IMR-90 (cell line): ENCODE measurements at regions not wholly inside any gene's neighbourhood (a gene's known extent, or its start where the extent isn't known, plus 50 kb on each side); places are given as distances from the start of the nearest gene placed in this dataset.
"Not testable (repeated sequence)": the region's sequence is repeated elsewhere in the genome, so short reads cannot be mapped to it uniquely, and the experiment has no call there.

ENCODE experiments used
- ATAC-seq: fragments of 200-7000 bp; cut with Tn5 transposase; 2 replicates; pipeline ENCODE4 v1.9.1; 2020; ENCODE audit warnings: low read depth, mild to moderate bottlenecking, moderate library complexity
- BruUV-seq: library from RNA; stranded (reverse); fragments of 400-500 nt; replicated peaks from 2 replicates; lab custom pipeline; 2021; lab: Mats Ljungman, UMichigan
- CTCF ChIA-PET: fragments of 300-600 bp; formaldehyde crosslinking; extraction: SDS; loops from one replicate; lab custom pipeline; 2021; ENCODE audit warnings: antibody characterized with exemption; lab: Yijun Ruan, JAX
- POLR2A ChIA-PET: fragments of 300-600 bp; sonication (Branson Sonifier 250); formaldehyde crosslinking; loops from one replicate; lab custom pipeline; 2022; ENCODE audit warnings: antibody characterized with exemption; ENCODE audit not compliant: unreplicated experiment; lab: Charles Lee
- DNase-seq: peaks from one replicate; pipeline ENCODE4 v3.0.0; 2013
- H2AFZ ChIP-seq: replicated peaks from 2 replicates; pipeline ENCODE3; 2013; ENCODE audit warnings: low read length, mild to moderate bottlenecking; ENCODE audit not compliant: poor library complexity
- H2AK5ac ChIP-seq: 2 replicates; pipeline ENCODE4 v1.6.1; 2013; ENCODE audit warnings: low read depth, low read length, inconsistent platforms
- H2AK9ac ChIP-seq: replicated peaks from 2 replicates; pipeline ENCODE3; 2013; ENCODE audit warnings: mild to moderate bottlenecking, low read depth, low read length, moderate library complexity; ENCODE audit not compliant: poor library complexity
- H2BK120ac ChIP-seq: 2 replicates; pipeline ENCODE4 v1.6.1; 2013; ENCODE audit warnings: low read depth, low read length, inconsistent platforms
- H2BK15ac ChIP-seq: 3 replicates; pipeline ENCODE4 v1.6.1; 2013; ENCODE audit warnings: low read depth, low read length, inconsistent platforms
- H2BK20ac ChIP-seq: 2 replicates; pipeline ENCODE4 v1.6.1; 2013; ENCODE audit warnings: low read depth, mild to moderate bottlenecking, inconsistent platforms, low read length, moderate library complexity
- H2BK5ac ChIP-seq: 2 replicates; pipeline ENCODE4 v1.6.1; 2013; ENCODE audit warnings: mild to moderate bottlenecking, low read depth, low read length, inconsistent platforms; ENCODE audit not compliant: poor library complexity, severe bottlenecking
- H3K14ac ChIP-seq: replicated peaks from 2 replicates; pipeline ENCODE4 v1.6.1; 2013; ENCODE audit warnings: low read depth, low read length, inconsistent platforms
- H3K18ac ChIP-seq: 2 replicates; pipeline ENCODE4 v1.6.1; 2013; ENCODE audit warnings: low read depth, low read length, control low read depth
- H3K23ac ChIP-seq: 2 replicates; pipeline ENCODE4 v1.6.1; 2013; ENCODE audit warnings: low read depth, low read length, inconsistent platforms
- H3K27ac ChIP-seq: 2 replicates; pipeline ENCODE4 v1.5.1; 2013; ENCODE audit warnings: mild to moderate bottlenecking, control low read depth, low read length; ENCODE audit not compliant: insufficient read depth
- H3K27me3 ChIP-seq: 2 replicates; pipeline ENCODE4 v1.6.1; 2013; ENCODE audit warnings: low read length; ENCODE audit not compliant: control insufficient read depth, insufficient read depth
- H3K36me3 ChIP-seq: 2 replicates; pipeline ENCODE4 v1.6.1; 2013; ENCODE audit warnings: low read length, mixed read lengths; ENCODE audit not compliant: control insufficient read depth, insufficient read depth
- H3K4ac ChIP-seq: 2 replicates; pipeline ENCODE4 v1.6.1; 2013; ENCODE audit warnings: low read depth, low read length, inconsistent platforms
- H3K4me1 ChIP-seq: 2 replicates; pipeline ENCODE4 v1.6.1; 2013; ENCODE audit warnings: low read length, mixed read lengths; ENCODE audit not compliant: control insufficient read depth, insufficient read depth
- H3K4me2 ChIP-seq: 2 replicates; pipeline ENCODE4 v1.6.1; 2013; ENCODE audit warnings: low read depth, mild to moderate bottlenecking, control low read depth, low read length, moderate library complexity
- H3K4me3 ChIP-seq: 2 replicates; pipeline ENCODE4 v1.5.1; 2013; ENCODE audit warnings: low read depth, mild to moderate bottlenecking, control low read depth, low read length, moderate library complexity; ENCODE audit not compliant: insufficient read depth
- H3K56ac ChIP-seq: 2 replicates; pipeline ENCODE4 v1.6.1; 2013; ENCODE audit warnings: low read length, inconsistent platforms; ENCODE audit not compliant: insufficient read depth; ENCODE audit errors: extremely low read depth
- H3K79me1 ChIP-seq, 2 experiments: 2 replicates each; pipeline ENCODE4 v1.6.1; 2013; ENCODE audit warnings: low read length in 2 of 2, inconsistent platforms in 1 of 2, low read depth in 1 of 2
- H3K9ac ChIP-seq: 2 replicates; pipeline ENCODE4 v1.6.1; 2013; ENCODE audit warnings: low read depth, low read length, control low read depth
- H3K9me1 ChIP-seq: 2 replicates; pipeline ENCODE4 v1.6.1; 2013; ENCODE audit warnings: low read length, inconsistent platforms; ENCODE audit not compliant: insufficient read depth
- H3K9me3 ChIP-seq: 2 replicates; pipeline ENCODE4 v1.6.1; 2013; ENCODE audit warnings: low read length; ENCODE audit not compliant: control insufficient read depth, insufficient read depth
- H4K20me1 ChIP-seq: 2 replicates; pipeline ENCODE4 v1.6.1; 2013; ENCODE audit warnings: low read length, inconsistent platforms; ENCODE audit not compliant: insufficient read depth
- H4K5ac ChIP-seq: 2 replicates; pipeline ENCODE4 v1.6.1; 2013; ENCODE audit warnings: mild to moderate bottlenecking, low read depth, low read length, control low read depth
- H4K8ac ChIP-seq, 2 experiments: 2 replicates each; pipeline ENCODE4 v1.6.1; 2013; ENCODE audit warnings: low read depth in 2 of 2, low read length in 2 of 2, control low read depth in 1 of 2, inconsistent platforms in 1 of 2
- H4K91ac ChIP-seq: 2 replicates; pipeline ENCODE4 v1.6.1; 2013; ENCODE audit warnings: low read depth, low read length, inconsistent platforms; ENCODE audit not compliant: insufficient read depth
- CHD1 ChIP-seq: IDR thresholded peaks from 2 replicates; pipeline ENCODE4 v1.6.1; 2012; ENCODE audit warnings: low read depth, low read length, improper control_type of control experiment
- WGBS, 2 experiments: methylation state at CpG; one replicate each; pipeline versions ENCODE4 v1.1.5 to v1.1.7; 2013; ENCODE audit warnings: missing lambda C conversion rate in 2 of 2; ENCODE audit not compliant: insufficient read length in 1 of 2; ENCODE audit errors: extremely low coverage in 2 of 2; 5-methylcytosine and 5-hydroxymethylcytosine counted together
- dilution Hi-C: fragments of 300-500 bp; cut with HindIII; formaldehyde crosslinking; loops from one replicate; pipeline ENCODE4 v1.14.3; 2018; ENCODE audit warnings: low sequenced_read_pairs; ENCODE audit not compliant: unreplicated experiment
- in situ Hi-C: fragments of 300-500 bp; cut with MboI; formaldehyde crosslinking; loops from 3 replicates; pipeline ENCODE4 v1.14.3; 2019; ENCODE audit warnings: low sequenced_read_pairs, inconsistent platforms, mixed read lengths
- intact Hi-C: fragments of 100-400 bp; cut with micrococcal nuclease; formaldehyde crosslinking; loops from 2 replicates; pipeline ENCODE4 v1.10.0; 2022

DNA sequence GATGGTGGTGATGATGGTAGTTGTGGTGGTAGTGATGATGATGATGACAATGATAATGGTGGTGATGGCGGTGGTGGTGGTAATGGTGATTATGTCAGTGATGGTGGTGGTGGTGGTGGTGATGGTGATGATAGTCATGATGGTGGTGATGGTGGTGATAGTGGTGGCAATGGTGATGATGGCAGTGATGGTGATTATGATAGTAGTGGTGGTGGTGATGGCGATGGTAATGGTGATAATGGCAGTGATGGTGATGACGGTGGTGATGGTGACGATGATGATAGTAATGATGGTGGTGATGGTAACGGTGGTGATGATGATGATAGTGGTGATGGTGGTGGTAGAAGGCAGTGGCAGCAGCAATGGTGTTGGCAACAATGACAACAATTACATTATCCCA, 55.3 kb downstream of the RBFOX3 start:
- TF ChIP-seq CHD1, result no peak
- BruUV-seq, result no TSS peak
- Histone ChIP-seq H3K4me1 (no peaks in the 10 kb centered on the region), H4K20me1 (no peaks in the 10 kb centered on the region), H2AFZ (no peak overlapping the region), H4K8ac (no peak overlapping the region), H3K4me3 (no peak overlapping the region), H3K56ac (no peak overlapping the region), H3K79me1 (no peaks in the 10 kb centered on the region), H3K4ac (no peak overlapping the region), H2BK20ac (no peak overlapping the region), H3K9me3 (no peaks in the 10 kb centered on the region; the same call in none of the 2 replicates), H3K14ac (no peak overlapping the region), H3K18ac (no peak overlapping the region), H2BK15ac (no peak overlapping the region), H2BK120ac (no peak overlapping the region), H2BK5ac (peak overlapping the region; percentile 30), H3K4me2 (no peak overlapping the region), H3K36me3 (no peaks in the 10 kb centered on the region), H2AK9ac (no peak overlapping the region), H4K91ac (no peak overlapping the region), H3K23ac (no peak overlapping the region), H3K9me1 (no peaks in the 10 kb centered on the region), H3K9ac (no peak overlapping the region), H4K5ac (no peak overlapping the region), H3K27me3 (no peaks in the 10 kb centered on the region; the same call in 1 of the 2 replicates), H3K27ac (no peak overlapping the region), H2AK5ac (no peak overlapping the region)
- no peak for ATAC-seq
- in situ Hi-C loops (no loop called here), intact Hi-C loops (no loop called here), dilution Hi-C loops (no loop called here)
- CTCF ChIA-PET, result no interaction called here
- 82% methylated on average over 3 of the region's 5 CpGs; no CpG with 5 or more reads in 1 of the 2 experiments for WGBS, 2 experiments
- DNase-seq, result no peak
- POLR2A ChIA-PET, result no interaction called here

DNA sequence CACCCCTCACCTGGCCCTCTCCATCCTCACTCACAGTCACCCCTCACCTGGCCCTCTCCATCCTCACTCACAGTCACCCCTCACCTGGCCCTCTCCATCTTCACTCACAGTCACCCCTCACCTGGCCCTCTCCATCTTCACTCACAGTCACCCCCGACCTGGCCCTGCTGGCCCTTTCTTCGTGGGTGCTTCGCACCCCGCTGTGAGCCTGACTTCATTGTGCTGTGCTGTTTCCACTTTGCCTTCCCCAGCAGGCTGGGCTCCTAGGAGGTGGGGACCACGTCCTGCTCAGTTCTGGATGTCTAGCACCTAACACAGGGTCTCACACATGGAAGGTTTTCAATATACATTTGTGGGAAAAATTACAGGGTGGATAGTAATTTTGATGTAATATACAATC, 56.5 kb downstream of the RBFOX3 start:
- in situ Hi-C loops, result not testable (repeated sequence)

More for the DNA sequence above, 56.5 kb downstream of the RBFOX3 start:
- H4K91ac ChIP-seq, H3K4ac ChIP-seq, H3K4me1 ChIP-seq, H4K20me1 ChIP-seq, H3K27ac ChIP-seq, CTCF ChIA-PET, BruUV-seq, H2BK15ac ChIP-seq, H3K79me1 ChIP-seq, H2BK5ac ChIP-seq, H2BK120ac ChIP-seq, H3K4me2 ChIP-seq, H3K4me3 ChIP-seq, H2AK9ac ChIP-seq, DNase-seq, H3K14ac ChIP-seq, H2AK5ac ChIP-seq, dilution Hi-C loops, H4K5ac ChIP-seq, H4K8ac ChIP-seq, H2AFZ ChIP-seq, H3K36me3 ChIP-seq, intact Hi-C loops, H3K9me1 ChIP-seq, ATAC-seq, H3K9ac ChIP-seq, H3K9me3 ChIP-seq, H2BK20ac ChIP-seq, H3K27me3 ChIP-seq, H3K56ac ChIP-seq, H3K23ac ChIP-seq, H3K18ac ChIP-seq, POLR2A ChIA-PET: not testable (repeated sequence)
- 47% methylated on average over 3 of the region's 5 CpGs; no CpG with 5 or more reads in 1 of the 2 experiments for WGBS, 2 experiments
